Activated CD4-positive, alpha-beta T cell treated with anti-CD3 and anti-CD28 coated beads, Interleukin-2, amount 50 U/mL, for 48 hours (primary cell): ENCODE measurements at regions not wholly inside any gene's neighbourhood (a gene's known extent, or its start where the extent isn't known, plus 50 kb on each side); places are given as distances from the start of the nearest gene placed in this dataset.
"Not testable (repeated sequence)": the region's sequence is repeated elsewhere in the genome, so short reads cannot be mapped to it uniquely, and the experiment has no call there.

ENCODE experiments used
- DNase-seq, 2 experiments: peaks; one replicate each; pipeline ENCODE4 v3.0.0-alpha.2; 2020

DNA sequence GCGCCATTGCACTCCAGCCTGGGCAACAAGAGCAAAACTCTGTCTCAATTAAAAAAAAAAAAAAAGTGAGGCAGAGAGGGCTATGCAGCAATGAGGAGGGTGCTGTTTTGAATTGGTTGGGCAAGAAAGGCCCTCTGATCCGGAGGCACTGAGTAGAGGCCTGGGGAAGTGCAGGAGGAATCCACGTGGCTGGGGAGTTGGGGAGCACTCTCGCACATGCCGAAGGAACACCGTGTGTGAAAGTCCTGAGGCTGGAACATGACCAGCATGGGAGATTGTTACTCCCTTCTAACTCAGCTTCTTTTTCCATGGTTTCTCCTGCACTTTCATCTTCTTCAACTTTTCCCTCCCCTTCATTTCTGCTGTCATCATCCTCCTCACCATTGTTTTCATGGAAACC, 347.9 kb upstream of the HS6ST1 start:
- no peak for DNase-seq

DNA sequence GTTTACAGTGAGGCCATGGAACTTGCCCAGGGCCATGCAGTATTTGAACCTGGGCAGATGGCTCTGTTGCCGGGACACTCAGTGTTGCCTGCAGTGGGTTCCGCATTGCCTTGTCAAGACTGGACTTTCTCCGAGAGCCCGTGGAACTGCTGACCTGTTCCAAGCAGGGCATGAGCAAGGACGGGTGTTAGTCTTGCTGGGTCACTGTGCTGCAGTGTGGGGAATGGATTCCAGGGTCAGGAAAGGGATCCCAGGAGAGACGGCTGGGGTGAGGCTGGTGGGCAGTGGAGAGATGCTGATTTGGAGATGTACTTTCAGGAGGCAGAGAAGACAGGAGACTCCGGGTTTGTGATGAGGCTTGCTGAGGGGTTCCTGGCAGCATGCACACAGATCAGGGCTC, 348.7 kb upstream of the HS6ST1 start:
- DNase-seq: no peak

DNA sequence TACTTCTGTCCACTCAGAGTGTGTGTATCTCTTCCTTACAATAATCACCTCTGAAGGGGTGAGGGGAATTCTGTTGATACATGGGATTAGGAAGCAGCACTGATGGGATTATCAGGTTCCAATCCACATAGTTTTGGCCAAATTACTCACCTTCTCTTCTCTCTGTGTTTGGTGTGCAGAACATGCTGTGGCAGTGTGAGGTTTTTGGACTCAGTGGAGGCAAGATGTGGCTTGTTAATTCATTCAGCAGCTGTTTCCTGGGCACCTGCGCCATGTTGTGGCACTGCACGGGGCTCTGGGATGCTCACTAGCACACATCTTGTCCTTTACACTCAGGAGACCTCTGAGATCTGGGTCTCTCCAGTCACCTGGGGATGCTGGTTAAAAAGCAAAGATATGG, 350.3 kb upstream of the HS6ST1 start:
- DNase-seq: no peak

DNA sequence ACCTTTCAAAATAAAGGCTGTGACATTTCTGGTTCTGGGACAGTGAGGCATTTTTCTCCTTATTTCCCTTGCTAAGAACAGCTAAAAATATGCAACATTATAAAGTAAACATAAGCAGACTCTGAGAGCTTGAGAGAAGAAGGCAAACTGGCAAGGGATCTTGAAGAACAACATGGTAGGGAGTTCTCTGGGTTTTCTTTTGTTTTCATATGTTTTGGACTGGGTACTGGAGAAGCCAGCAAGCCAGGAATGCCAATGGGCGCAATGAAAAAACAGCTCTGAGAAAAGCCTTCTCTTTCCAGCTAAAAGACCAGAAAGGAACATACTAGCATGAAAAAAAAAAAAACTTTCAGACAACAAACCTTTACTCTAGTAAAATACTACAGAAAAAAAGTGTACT, 351.4 kb upstream of the HS6ST1 start:
- DNase-seq: no peak

DNA sequence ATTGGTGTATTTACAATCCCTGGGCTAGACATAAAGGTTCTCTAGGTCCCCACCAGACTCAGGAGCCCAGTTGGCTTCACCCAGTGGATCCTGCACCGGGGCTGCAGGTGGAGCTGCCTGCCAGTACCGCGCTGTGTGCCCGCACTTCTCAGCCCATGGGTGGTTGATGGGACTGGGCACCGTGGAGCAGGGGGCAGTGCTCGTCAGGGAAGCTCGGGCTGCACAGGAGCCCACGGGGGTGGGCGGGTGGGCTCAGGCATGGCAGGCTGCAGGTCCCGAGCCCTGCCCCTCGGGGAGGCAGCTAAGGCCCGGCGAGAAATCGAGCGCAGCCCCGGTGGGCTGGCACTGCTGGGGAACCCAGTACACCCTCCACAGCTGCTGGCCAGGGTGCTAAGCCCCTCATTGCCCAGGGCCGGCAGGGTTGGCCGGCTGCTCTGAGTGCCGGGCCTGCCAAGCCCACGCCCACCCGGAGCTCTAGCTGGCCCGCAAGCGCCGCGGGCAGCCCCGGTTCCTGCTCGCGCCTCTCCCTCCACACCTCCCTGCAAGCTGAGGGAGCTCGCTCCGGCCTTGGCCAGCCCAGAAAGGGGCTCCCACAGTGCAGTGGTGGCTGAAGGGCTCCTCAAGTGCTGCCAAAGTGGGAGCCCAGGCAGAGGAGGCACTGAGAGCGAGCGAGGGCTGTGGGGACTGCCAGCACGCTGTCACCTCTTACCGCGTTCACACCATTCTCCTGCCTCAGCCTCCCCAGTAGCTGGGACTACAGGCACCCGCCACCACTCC, 353.5 kb upstream of the HS6ST1 start:
- DNase-seq: not testable (repeated sequence)

DNA sequence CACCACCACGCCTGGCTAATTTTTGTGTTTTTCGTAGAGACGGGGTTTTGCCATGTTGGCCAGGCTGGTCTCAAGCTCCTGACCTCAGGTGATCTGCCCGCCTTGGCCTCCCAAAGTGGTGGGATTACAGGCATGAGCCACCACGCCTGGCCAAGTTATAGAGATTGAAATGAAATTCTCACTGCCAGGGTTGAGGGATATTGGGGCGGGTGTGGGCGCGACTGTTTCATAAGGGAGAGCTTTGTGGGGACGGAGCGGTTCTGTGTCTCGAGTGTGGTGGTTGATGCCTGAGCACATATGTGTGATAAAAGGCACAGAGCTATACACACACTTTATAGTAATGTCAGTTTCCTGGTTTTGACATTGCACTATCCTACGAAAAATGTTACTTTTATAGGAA, 361.0 kb upstream of the HS6ST1 start:
- not testable (repeated sequence) for DNase-seq

DNA sequence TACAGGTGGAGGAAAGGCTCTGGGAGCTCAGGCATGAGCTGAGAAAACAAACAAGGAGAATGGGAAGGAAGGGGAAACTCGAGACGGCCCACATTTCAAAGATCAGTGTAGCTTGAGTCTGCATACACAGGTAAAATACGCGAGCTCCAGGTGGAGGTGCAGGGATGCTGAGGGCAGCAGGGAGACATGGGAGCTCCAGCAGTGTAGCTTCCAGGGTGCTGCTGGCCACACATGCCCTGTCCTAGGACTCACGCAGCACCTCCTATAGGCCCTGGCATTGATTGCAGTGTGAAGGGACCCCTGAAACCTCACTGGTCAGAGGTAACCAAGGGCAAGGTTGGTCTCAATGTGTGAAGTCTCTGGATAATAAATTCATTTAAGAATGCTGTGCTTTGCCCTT, 362.8 kb upstream of the HS6ST1 start:
- DNase-seq: no peak

DNA sequence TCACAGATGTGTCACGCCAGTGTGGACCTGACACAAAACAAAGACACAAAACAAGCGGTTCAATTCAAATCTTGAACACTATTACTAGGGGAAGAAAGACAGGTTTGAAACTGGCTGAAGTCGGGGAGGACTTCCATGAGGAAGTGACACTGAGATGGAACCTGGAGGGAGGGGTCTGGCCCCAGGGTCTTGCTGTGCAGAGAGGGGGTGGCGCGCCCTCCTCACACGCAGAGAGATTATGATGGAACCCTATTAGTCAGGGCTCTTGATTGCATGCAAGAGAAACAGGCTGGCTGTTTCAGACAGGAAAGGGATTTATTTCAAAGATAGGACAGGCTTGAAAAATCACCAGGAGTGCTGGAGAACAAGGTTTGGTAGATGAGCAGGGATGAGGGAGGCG, 363.6 kb upstream of the HS6ST1 start:
- DNase-seq: no peak

DNA sequence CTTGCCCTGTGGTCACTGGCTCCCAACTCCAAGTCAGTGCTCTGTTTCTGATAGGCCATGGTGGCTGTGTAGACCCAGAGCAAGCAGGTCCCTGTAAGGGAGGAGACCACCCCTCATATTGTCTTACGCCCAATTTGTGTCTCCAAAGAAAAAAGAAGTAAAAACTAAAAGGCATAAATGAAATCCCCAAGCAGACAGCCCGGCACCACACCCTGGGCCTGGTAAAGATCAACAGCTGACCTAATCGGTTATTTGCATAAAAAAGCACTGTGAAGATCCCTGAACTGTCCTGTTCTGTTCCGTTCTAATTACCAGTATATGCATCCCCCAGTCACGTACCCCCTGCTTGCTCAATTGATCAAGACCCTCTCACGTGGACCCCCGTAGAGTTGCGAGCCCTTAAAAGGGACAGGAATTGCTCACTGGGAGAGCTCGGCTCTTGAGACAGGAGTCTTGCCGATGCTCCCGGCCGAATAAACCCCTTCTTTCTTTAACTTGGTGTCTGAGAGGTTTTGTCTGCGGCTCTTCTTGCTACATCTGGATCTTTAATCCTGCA, 364.1 kb upstream of the HS6ST1 start:
- no peak for DNase-seq

DNA sequence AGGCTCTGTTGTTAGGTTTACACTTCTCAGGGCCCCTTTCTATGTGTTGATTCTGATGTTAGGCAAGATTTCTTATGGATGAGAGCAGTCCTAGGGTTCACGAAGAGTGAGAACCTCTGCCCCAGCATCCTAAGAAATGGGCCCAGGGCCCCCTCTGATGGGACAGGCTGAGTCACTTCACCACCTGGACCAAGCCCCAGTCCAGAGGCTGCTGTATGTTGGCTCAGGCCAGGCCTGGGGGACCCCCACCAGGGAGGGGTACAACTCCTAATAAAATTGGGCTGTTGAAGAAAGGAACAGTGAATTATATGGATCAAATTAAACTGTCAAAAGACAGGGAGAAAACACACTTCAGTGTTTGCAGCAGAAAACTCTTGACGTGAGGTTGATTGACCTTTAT, 365.9 kb upstream of the HS6ST1 start:
- DNase-seq: no peak

DNA sequence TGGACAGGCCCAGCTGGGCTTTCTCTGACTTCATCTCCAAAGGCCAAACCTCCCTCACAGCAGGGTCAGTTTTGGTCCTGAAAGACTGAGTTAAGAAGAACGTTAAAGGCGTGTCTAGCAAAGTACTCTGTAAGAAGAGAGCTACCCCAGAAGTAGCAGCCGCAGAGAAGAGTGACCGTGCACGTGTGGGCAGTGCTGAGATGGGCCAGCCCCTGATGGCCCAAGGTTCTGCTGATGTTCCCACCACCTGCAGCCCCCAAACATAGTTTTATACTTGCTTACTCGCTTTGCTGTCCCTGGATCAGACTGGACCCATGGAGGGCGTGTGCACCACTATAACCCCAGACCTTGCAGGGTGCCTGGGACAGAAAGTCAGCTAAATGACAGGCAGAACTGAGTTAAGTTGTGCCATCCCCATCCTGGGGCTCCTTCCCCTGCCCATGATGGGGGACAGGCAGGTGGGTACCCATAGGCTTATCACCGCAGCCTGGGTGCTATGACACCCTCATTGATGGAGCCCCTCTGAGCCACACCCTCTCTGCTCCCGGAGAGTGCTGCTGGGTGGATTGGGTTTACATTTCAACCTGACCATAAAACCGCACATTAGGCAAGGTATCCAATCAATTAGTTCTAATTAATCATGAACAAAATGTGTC, 367.3 kb upstream of the HS6ST1 start:
- no peak for DNase-seq

DNA sequence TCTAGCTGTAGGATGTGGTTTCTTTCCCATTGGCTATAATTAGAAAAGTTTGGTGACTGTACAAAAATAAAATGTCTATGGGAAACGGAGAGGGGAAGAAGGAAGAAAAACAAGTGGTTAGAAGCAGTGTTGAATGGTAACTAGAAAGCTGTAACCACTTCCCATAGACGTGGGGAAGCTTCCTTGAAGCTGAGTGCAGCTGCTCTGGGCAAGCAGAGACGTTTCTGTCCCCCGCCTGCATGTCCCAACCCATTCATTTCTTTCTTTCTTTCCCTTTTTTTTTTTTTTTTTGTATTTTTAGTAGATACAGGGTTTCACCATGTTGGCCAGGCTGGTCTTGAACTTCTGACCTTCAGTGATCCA, 367.8 kb upstream of the HS6ST1 start:
- DNase-seq: no peak

DNA sequence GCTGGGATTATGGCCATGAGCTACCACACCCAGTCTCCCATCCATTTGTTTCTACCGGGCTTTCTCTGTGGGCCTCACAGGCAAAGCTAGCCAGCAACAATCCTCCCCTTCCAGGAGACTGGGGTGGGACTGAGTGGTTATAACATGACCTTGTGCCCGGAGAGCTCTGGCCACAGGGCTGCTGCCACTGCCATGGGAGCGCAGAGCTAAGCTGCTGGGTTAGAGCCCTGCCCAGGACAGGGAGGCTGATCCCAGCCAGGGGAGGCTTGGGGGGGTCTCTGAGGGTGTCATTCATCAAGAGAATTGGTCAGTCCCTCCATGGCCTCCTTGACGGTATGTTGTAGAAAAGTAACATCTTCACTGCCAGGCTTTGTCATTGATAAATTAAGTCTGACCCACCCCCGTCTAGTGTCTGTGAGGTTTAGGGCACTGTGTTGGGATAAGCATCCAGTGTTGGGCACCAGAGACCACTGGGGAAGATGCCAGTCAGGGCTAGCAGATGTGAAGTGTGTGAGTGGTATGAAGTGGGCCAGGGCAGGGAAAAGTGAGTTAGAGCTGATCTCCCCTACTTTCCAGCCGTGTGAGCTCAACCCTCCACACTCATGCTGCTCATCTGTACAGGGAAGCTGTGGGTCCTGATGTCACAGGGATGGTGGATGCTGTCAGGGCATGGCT, 368.4 kb upstream of the HS6ST1 start:
- DNase-seq: no peak

DNA sequence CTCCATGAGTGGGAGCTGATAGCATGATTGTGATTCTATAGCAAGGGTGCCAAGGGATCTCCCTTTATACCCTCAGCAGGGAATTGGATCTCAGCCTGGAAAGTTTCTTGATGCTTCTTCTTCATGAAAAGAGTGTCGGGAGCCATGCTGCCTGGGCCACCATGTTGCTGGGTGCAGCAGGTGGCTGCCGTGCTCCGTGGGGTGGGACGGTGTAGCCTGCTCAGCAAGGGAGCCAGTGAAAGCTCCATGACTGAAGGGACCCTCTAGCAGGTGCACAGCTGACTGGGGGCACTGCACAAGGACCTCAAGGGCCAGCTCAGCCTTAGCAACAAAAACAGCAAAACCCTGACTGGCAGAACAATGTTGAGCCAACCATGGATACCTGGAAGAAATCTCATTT, 368.9 kb upstream of the HS6ST1 start:
- DNase-seq: no peak

DNA sequence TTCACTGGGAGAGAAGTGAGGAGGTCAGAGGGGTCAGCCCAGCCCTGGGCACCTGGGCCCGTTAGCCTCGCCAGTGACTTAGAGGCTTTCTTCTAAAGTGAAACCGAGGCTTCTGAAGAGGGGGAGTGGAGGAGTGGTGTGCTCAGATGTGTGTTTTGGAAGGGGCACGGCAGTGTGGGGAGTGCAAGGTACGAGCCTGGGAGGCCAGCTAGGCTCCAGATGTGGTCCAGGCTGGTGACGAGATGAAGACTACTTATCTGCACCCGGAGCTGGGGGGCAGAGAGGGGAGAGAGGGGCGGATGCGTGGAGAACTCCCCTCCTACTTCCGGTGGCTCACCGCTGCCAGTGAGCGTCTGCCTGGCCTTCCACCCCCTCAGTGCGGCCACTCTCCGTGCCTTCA, 371.3 kb upstream of the HS6ST1 start:
- DNase-seq: no peak

DNA sequence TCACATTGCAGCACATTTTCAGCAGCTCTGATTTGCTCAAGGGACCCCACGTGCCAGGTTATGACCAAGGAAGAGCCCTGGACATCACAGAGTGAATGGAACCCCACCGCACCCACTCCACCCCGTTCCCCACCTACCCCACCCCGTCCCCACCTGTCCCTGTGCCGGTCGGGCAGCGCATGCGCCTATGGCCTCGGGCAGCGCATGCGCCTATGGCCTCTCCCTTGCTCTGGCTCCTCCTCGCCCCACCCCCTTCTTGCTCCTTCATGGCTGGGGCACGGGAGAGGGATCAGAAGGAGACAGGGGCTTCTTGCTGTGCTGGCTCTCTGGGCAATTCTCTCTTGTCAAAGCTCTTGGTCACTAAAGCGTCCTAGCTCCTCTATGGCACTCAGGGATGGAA, 371.8 kb upstream of the HS6ST1 start:
- no peak for DNase-seq

DNA sequence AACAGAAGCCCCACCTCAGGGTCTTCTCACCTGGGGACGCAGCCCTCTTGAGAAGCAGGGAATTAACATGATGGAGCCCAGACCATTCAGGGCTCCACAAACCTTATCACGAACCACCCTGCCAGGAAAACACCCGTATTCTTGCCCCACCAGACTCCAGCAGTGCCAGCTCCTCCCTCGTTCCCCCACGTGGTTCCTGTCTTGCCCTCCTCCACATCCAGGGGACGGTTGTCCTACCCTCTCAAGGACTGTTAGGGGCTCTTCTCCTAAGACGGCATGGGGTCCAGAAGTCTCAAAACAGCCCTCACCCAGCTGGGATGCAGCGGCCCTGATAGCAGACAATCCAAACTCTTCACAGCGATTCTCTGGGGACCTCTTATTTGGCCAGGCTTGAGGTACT, 372.2 kb upstream of the HS6ST1 start:
- no peak for DNase-seq

DNA sequence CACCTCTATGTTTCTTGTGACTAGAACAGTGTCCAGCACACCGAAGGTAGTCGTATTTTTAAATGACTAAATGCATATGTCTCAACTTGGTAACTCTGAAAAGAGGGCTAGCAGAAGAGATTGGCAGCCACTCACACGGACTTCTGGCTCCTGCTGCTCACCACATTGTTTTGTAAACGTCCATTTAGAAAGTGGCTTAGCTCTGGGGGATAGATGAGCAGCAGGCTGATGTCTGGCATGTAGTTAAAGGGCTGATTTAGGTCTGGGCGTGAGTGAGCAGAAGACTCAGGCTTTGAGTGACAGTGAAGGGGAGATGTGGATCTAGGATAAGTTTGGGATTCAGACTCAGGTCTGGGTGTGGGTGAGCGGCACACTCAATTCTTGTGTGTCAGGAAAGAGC, 372.9 kb upstream of the HS6ST1 start:
- no peak for DNase-seq

DNA sequence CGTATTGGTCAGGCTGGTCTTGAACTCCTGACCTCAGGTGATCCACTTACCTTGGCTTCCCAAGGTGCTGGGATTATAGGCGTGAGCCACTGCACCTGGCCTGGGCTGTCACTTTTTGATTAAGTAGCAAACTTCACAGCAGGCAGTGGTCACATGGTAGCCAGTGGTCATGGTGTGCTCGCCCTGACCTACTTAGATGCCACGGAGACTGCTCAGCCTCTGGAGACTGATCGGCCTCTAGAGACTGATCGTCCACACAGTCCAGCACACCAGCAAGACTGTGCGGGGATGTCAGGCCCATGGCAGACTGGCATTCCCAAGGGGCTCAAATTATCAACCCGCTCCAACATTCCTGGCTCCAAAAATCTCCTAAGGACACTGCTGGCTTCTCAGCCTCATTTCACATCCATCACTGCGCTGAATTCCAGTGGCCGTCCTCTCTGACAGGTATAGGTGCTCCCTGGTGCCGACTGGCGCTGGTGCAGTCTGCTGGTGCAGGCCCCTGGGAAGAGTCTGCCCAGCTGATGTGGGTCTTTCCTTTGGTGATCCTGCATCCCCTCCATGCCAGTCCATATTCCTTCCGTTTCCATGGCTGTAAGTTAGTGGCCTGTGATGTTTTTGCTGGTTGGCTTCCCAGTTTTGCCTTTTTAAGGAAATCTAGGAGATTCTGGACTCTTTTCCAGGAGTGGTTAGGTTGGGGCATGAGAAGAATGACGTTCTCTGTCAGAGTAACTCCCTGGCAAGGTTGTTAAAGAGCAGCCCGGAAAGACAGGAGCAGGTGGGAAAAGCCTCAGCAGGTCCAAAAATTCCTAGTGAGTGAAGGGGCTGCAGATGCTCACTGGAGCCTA, 374.5 kb upstream of the HS6ST1 start:
- DNase-seq: no peak

DNA sequence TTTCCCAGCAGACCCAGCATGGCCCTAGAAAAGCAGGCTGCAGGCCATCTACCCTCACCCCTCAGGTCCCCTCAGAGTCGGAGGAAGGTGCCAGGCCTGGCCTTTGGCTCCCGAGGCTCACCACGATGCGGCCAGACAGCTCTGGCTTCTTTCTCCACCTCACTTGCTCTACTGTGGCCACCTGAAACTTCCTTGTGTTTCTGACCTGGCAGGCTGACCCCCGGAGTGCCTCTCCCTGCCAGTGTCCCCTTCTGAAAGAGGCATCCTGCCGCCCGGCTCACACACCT, 375.0 kb upstream of the HS6ST1 start:
- no peak for DNase-seq

DNA sequence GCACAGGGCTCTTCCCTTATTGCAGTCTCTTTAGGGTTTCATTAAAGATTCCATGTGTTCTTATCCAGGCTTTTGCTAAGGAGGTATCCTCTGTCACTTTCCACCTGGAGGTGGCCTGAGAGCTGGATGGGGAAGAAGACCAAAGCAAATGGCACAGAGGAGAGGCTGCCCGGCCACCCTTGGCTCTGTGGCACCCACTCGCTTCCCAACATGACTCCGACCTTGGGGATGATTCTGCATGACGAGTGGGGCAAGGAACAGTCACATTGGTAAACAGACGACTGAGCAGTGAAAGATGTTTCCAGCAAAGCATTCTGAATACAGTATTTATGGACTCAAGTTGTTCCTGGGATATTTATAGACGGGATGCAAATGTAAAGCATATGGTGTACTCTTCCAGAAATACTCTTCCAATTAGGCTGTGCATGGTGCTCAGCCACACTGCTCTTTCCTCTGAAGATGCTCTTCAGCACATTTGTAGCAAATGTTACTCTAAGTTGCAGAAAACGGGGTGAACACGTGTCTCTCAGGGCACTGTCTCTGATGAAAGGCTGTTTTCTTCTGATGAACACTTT, 377.1 kb upstream of the HS6ST1 start:
- DNase-seq: no peak

DNA sequence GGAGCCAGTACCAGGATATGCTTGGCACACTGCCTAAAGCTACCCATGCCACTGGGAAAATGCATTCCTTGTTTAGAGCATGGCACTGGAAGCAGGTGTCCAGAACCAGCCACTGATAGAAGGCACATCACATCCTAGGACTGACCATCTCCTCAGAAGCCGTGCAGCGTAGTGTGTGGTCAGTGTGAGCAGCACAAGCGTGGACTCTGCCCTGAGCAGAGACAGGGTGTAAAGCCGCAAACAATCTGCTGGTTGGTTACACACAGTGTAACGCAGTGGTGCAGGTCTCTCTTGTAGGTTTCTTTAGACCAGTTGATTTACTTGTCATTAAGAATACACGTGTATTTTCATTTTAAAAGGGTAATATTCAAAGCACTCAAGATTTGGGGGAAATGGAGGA, 377.8 kb upstream of the HS6ST1 start:
- no peak for DNase-seq

DNA sequence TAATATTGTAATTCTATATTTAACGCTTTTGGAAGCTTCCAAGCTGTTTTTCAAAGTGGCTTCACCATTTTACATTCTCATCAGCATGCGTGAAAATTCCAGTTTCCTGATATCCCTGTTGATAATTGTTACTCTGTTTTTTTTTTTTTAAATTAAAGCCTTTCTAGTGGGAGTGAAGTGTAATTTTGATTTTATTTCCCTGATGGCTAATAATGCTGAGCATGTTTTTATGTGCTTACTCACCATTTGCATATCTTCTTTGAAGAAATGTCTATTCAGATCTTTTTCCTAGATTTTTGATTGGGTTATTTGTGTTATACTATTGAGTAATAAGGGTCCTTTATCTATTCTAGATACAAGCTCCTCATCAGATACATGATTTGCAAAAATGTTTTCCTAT, 382.8 kb upstream of the HS6ST1 start:
- no peak for DNase-seq
